ENCODE measurements at regions not wholly inside any gene's neighbourhood (a gene's known extent, or its start where the extent isn't known, plus 50 kb on each side); places are given as distances from the start of the nearest gene placed in this dataset.

- TF ChIP-seq CREB1 (IDR thresholded peaks at IDR 0.05; ENCODE audit: low read depth) = no peak
- no peak for TF ChIP-seq MEF2B (IDR thresholded peaks at IDR 0.05; ENCODE audit: partially characterized antibody, poor library complexity, severe bottlenecking)
- no peak for TF ChIP-seq POLR2AphosphoS2 (IDR thresholded peaks at IDR 0.05; ENCODE audit: low read depth, low read length)
- no peak for TF ChIP-seq RAD51 (IDR thresholded peaks at IDR 0.05)
- TF ChIP-seq CHD1 (IDR thresholded peaks at IDR 0.05; ENCODE audit: low read depth, low read length) = no peak
- TF ChIP-seq MAX (IDR thresholded peaks at IDR 0.05; ENCODE audit: low read depth, low read length) = no peak
Observed at GRCh38 chr5:118115791-118116190, 872.6 kb downstream of the DTWD2 start.

Data from GM12878 (cell line).